Astrocyte of the cerebellum (primary cell): ENCODE measurements at regions not wholly inside any gene's neighbourhood (a gene's known extent, or its start where the extent isn't known, plus 50 kb on each side); places are given as distances from the start of the nearest gene placed in this dataset.

Experiments
- DNase-seq: peaks from one replicate; pipeline ENCODE4 v3.0.0-alpha.2; 2011; ENCODE audit warnings: low read depth
- H3K4me3 ChIP-seq: 2 replicates; pipeline ENCODE4 v1.5.1; 2011; ENCODE audit warnings: mild to moderate bottlenecking, low read depth, low read length, moderate library complexity
- CTCF ChIP-seq: IDR thresholded peaks from 2 replicates; pipeline ENCODE4 v1.5.1; 2012; ENCODE audit warnings: low read length, low read depth, moderate library complexity, mild to moderate bottlenecking; ENCODE audit errors: missing control alignments
- in situ Hi-C: cut with HindIII; loops from 2 replicates; pipeline ENCODE4 v1.10.0; 2017; ENCODE audit warnings: low sequenced_read_pairs

GRCh38 chr1:112341986-112342385 lies 54.0 kb upstream of the CTTNBP2NL start:
- in situ Hi-C loops: loop anchor here (5.0 kb wide), 1 partner anchor 65 kb away; no protein-coding TSS in a partner anchor

GRCh38 chr1:112342558-112342957 lies 53.5 kb upstream of the CTTNBP2NL start:
- in situ Hi-C loops: loop anchor here (5.0 kb wide), 1 partner anchor 65 kb away; no protein-coding TSS in a partner anchor
- DNase-seq: no peak
- no peak overlapping the region for H3K4me3 ChIP-seq
- TF ChIP-seq CTCF: no peak

More at GRCh38 chr1:112341986-112342385, 54.0 kb upstream of the CTTNBP2NL start:
- TF ChIP-seq CTCF: no peak
- H3K4me3 ChIP-seq: no peak overlapping the region
- no peak for DNase-seq

DNA sequence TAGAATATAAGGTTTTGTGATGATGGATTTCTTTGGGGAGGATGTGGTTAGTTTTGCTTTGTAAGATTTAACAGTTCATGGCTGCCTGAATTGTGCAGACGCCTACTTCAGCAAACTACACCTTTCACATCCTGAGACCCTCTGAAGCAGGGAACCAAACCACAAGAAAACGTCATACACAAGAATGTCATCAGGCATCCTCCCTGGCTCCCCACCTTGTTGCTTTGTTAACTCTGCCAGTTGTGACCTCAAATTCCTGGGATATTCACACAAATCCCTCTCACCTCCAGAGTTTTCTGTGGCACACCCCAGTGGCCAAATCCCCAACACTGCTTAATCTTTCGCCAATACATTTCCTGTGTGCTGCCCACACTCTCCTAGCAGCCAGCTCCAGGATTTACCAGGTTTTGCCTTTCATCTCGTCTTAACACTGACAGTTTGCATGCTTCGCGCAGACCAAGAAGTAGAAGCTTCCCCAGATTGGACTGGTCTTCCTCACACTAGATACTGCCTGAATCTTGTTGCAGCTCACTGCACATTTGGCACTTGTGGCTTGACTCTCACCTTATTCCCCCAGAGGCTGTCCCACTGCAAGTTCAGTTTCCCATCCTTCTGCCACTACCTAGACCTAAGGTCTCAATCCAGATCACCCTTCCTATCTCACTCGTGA lies 51.1 kb upstream of the CTTNBP2NL start:
- H3K4me3 ChIP-seq: no peak overlapping the region
- TF ChIP-seq CTCF: no peak
- in situ Hi-C loops: loop anchor here (5.0 kb wide), 1 partner anchor 68 kb away; no protein-coding TSS in a partner anchor
- no peak for DNase-seq
